GM18870 (cell line): ENCODE measurements at regions not wholly inside any gene's neighbourhood (a gene's known extent, or its start where the extent isn't known, plus 50 kb on each side); places are given as distances from the start of the nearest gene placed in this dataset.

ENCODE experiments used
- ATAC-seq: cut with Tn5 transposase; IDR thresholded peaks from one replicate; pipeline ENCODE4 v1.9.1; 2021; ENCODE audit warnings: moderate library complexity; ENCODE audit not compliant: unreplicated experiment

- ATAC-seq = no peak
Measured at GRCh38 chr11:8796941-8797340, 114.0 kb upstream of the AKIP1 start.

DNA sequence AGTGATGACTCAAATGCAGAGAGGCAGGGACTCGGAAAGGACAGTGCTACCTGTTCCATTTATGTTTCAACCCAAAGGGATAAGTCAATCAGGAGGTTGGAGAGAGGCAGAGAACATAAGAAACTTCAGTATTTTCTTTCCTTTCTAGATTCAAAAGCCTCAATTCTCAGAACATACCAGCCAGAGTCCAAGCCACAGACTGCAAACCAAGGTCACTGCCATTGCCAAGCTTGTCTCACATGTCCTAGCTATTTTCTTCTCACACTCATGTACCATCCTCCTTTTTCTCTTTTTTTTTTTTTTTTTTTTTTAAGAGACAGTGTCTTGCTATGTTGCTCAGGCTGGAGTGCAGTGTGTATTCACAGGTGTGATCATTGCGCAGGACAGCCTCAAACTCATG, 111.7 kb upstream of the AKIP1 start:
- ATAC-seq = no peak

DNA sequence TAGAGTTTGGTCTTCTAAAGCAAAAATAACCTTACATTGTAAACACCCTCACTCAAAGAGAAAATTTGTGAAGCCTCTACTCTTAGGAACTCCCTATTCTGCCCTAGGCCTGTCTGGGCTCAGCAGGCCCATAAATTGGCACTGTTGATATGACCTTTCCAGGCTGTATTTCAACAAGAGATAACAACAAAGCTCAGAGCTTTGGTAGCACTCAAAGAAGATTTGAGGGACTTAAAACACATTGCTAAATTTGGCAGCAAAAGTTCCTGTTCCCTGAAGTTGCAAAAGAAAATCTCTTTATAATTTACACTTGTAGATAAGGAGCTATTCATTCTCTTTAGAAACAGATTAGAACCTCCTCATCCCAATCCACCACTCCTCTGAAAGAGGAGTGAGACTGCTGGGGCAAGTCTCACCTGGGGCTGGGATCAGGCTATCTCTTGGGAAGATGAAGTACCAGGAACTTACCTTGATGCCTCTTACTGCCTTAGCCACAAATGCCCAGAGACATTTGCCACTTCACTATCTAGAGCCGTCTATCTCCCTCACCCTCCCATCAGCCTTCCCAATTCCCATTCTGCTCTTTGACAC, 110.4 kb upstream of the AKIP1 start:
- no peak for ATAC-seq

DNA sequence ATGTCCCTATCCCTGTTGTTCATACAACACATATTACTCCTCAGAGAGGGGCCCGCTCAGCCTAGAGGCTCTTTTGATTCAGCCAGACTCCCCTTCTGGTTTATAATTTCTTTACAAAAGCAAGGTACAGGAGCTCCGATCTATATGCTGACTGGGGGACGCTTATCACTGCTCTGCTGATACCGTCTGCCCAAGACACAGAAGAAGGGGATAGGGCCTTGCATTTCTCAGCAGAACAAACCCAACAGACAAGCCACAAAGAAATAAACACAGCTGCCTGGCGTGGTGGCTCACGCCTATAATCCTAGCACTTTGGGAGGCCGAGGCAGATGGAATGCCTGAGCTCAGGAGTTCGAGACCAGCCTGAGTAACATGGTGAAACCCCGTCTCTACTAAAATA, 109.9 kb upstream of the AKIP1 start:
- no peak for ATAC-seq

GRCh38 chr11:8802251-8802650, 108.7 kb upstream of the AKIP1 start:
- ATAC-seq = no peak

DNA sequence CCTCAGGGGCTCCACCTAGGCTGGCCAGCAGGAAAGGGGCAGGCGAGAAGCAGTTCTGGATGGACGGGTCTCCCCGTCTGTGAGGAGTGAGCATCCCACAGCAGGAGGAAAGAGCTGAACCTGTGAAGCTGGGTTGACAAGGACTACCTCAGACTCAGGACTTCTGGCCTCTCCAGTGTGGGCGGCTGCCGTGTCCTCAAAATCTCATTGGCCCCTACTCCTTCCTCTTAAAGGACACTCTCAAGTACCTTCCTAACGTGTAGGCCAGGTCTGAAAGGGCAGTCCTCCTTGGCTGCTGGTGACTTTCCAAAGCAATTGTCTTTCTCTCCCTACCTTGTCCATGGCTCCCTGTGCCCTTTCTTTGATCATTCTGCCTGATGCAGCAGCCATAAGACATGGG, 107.0 kb upstream of the AKIP1 start:
- ATAC-seq = no peak

GRCh38 chr11:8805296-8805695, 105.7 kb upstream of the AKIP1 start:
- no peak for ATAC-seq

- no peak for ATAC-seq
Measured at GRCh38 chr11:8806974-8807373, 104.0 kb upstream of the AKIP1 start.

GRCh38 chr11:8807544-8808225, 103.3 kb upstream of the AKIP1 start:
- ATAC-seq = no peak

GRCh38 chr11:8808226-8808585, 102.8 kb upstream of the AKIP1 start:
- no peak for ATAC-seq

- no peak for ATAC-seq
Measured at GRCh38 chr11:8809241-8809938, 101.6 kb upstream of the AKIP1 start.

GRCh38 chr11:8809939-8810539, 101.0 kb upstream of the AKIP1 start:
- ATAC-seq = no peak

- no peak for ATAC-seq
Measured at GRCh38 chr11:8810540-8811301, 100.3 kb upstream of the AKIP1 start.

GRCh38 chr11:8811571-8811970, 99.4 kb upstream of the AKIP1 start:
- ATAC-seq = no peak

GRCh38 chr11:8812438-8812837, 98.6 kb upstream of the AKIP1 start:
- no peak for ATAC-seq

GRCh38 chr11:8813658-8814057, 97.3 kb upstream of the AKIP1 start:
- no peak for ATAC-seq

GRCh38 chr11:8814209-8814922, 96.6 kb upstream of the AKIP1 start:
- ATAC-seq = no peak

DNA sequence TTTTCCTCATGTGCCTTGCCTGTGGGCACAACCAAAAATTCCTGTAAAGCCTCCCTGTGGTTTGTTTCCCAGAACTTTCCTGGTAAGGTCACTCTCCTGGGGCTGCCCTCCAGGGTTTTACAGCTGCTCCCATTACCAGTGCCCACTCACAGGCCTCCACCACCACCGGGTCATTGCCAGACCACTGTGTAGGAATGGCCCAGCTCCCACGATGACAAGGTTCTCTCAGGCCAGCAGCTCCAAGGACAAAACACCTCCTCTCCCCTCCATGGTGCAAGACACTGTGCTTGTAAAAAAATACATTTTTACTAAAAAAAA, 96.1 kb upstream of the AKIP1 start:
- ATAC-seq = no peak

GRCh38 chr11:8818421-8818820, 92.6 kb upstream of the AKIP1 start:
- no peak for ATAC-seq

DNA sequence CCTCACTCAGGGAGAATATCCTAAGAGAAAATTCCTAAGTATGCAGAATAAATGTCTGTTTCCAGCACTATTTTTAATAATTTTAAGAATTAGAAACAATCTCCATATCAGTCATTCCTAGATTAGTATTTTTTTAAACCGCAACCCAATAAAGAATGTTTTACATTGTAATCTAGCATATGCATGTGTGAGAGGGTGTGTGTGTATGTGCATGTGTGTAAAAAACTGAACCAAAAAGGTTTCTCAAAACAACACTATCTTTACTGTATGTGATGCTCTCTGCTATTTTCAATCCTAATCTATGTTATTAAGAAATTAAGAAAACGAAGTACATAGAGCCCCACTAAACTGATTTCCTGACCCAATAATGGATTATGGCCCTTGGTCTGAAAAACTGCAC, 90.6 kb upstream of the AKIP1 start:
- no peak for ATAC-seq

DNA sequence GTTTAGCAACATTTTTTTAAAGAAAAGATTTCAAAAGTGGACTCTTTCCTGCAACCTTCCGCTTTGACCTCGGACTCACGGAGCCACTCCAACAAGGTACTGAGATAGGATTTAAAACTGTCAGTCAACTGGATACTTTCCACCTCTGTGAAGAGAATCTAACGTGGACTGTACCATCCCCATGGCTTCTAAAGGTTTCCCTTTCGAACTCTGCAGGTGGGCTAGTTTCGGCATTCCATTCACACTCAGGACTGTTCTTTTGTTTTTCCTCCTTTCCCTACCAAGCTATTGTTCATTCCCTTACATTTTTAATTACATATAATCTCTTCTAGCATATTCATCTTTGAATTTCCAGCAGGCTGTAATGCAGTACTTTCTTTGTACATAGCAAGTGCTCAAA, 88.5 kb upstream of the AKIP1 start:
- ATAC-seq = no peak
